Psoas muscle (tissue), 7 donors: ENCODE measurements at regions not wholly inside any gene's neighbourhood (a gene's known extent, or its start where the extent isn't known, plus 50 kb on each side); places are given as distances from the start of the nearest gene placed in this dataset.

Experiments
- ATAC-seq, 4 donors: fragments of 200-7000 bp; cut with Tn5 transposase; one replicate each; pipeline ENCODE4 v1.9.1; 2020; ENCODE audit warnings: moderate library complexity in 3 of 4, mild to moderate bottlenecking in 2 of 4
- DNase-seq, 2 donors: peaks; one replicate each; pipeline ENCODE4 v3.0.0-alpha.2; 2020
- H3K27ac ChIP-seq: fragments of 200-600 bp; one replicate; pipeline ENCODE4 v1.8.0; 2022
- H3K27me3 ChIP-seq, 3 donors: fragments of 200-600 bp in 1 of 3; one replicate each; pipeline versions ENCODE4 v1.6.1 to v1.8.0; 2013 to 2022; ENCODE audit warnings: low read length in 2 of 3, mild to moderate bottlenecking in 2 of 3, moderate library complexity in 1 of 3; ENCODE audit not compliant: insufficient read depth in 3 of 3
- H3K36me3 ChIP-seq, 2 donors: fragments of 200-600 bp in 1 of 2; one replicate each; pipeline versions ENCODE4 v1.6.1 to v1.8.0; 2013 to 2022; ENCODE audit warnings: low read depth in 1 of 2, mild to moderate bottlenecking in 1 of 2, moderate library complexity in 1 of 2; ENCODE audit not compliant: insufficient read depth in 1 of 2
- H3K4me1 ChIP-seq: fragments of 200-600 bp; one replicate; pipeline ENCODE4 v1.8.0; 2022
- H3K4me3 ChIP-seq: fragments of 200-600 bp; one replicate; pipeline ENCODE4 v1.8.0; 2022; ENCODE audit warnings: mild to moderate bottlenecking
- H3K9me3 ChIP-seq: fragments of 200-600 bp; one replicate; pipeline ENCODE4 v1.8.0; 2022
- WGBS, 3 donors: extraction: QIAGEN DNeasy Blood & Tissue Kit; methylation state at CpG; one replicate each; pipeline versions ENCODE4 v1.1.6 to v1.1.7; 2013; 5-methylcytosine and 5-hydroxymethylcytosine counted together
- intact Hi-C, 2 donors: fragments of 100-400 bp; cut with DNase I; formaldehyde crosslinking; loops; one replicate each; pipeline versions ENCODE4 v1.11.0 to v1.14.2; 2022
- TF ChIP-seq, protein P1 (sequence below): fragments of 200-600 bp; IDR thresholded peaks from one replicate; pipeline ENCODE4 v1.8.0; 2022; ENCODE audit warnings: antibody characterized with exemption
- donor health status: healthy with polysubstance abuse.
- donor health status: DM: no; HTN: no; CAD: no; lungs with moderate emphysema.
- donor health status: Bipolar disorder and iron deficiency.
- donor health status: healthy.
- donor health status: DM: yes; HTN: yes; CAD: no.
- donor health status: DM: no; HTN: no; CAD: no.
- donor health status: DM: yes; HTN: yes; CAD: no.

DNA sequence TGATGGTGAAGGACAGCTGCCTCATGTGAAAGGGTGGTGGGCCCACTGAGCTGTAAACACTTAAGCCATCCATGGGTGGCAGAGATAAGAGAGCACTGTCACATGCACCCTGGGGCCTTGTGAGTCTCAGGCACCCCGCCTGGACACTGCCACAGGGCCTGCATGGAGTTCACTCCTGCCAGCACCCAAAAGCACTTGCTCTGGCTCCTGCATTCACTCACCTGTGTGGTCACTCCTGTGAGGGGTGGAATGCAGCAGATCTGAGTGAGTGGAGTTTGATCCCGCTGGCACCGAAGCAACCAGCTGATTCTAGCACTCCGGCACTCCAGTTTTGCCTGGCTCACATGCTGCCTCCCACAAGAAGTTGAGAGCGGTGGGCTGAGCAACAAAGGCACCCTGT, 1142.1 kb upstream of the PRMT6 start:
- ATAC-seq (no peak), DNase-seq (no peak)
- no peaks in the 10 kb centered on the region for H3K9me3 ChIP-seq
- H3K4me3 ChIP-seq, result no peak overlapping the region
- H3K27me3 ChIP-seq, result no peaks in the 10 kb centered on the region
- no peak overlapping the region for H3K27ac ChIP-seq
- intact Hi-C loops, result no loop called here
- WGBS, 3 donors, result 80 to 82% (median 81%) methylated on average over 5 of the region's 5 CpGs
- no peaks in the 10 kb centered on the region for H3K4me1 ChIP-seq
- H3K36me3 ChIP-seq, result no peaks in the 10 kb centered on the region
- TF ChIP-seq, protein P1, sequence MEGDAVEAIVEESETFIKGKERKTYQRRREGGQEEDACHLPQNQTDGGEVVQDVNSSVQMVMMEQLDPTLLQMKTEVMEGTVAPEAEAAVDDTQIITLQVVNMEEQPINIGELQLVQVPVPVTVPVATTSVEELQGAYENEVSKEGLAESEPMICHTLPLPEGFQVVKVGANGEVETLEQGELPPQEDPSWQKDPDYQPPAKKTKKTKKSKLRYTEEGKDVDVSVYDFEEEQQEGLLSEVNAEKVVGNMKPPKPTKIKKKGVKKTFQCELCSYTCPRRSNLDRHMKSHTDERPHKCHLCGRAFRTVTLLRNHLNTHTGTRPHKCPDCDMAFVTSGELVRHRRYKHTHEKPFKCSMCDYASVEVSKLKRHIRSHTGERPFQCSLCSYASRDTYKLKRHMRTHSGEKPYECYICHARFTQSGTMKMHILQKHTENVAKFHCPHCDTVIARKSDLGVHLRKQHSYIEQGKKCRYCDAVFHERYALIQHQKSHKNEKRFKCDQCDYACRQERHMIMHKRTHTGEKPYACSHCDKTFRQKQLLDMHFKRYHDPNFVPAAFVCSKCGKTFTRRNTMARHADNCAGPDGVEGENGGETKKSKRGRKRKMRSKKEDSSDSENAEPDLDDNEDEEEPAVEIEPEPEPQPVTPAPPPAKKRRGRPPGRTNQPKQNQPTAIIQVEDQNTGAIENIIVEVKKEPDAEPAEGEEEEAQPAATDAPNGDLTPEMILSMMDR, result no peak

GRCh38 chr1:105934806-105935205, 1121.7 kb upstream of the PRMT6 start:
- DNase-seq (no peak), ATAC-seq (no peak)
- TF ChIP-seq, protein P1, result no peak
- Histone ChIP-seq H3K27ac (no peak overlapping the region), H3K27me3 (no peaks in the 10 kb centered on the region), H3K9me3 (no peaks in the 10 kb centered on the region), H3K4me1 (no peaks in the 10 kb centered on the region), H3K36me3 (no peaks in the 10 kb centered on the region), H3K4me3 (no peak overlapping the region)
- 22 to 31% (median 23%) methylated on average over 1 of the region's 1 CpG for WGBS, 3 donors
- intact Hi-C loops, result no loop called here

DNA sequence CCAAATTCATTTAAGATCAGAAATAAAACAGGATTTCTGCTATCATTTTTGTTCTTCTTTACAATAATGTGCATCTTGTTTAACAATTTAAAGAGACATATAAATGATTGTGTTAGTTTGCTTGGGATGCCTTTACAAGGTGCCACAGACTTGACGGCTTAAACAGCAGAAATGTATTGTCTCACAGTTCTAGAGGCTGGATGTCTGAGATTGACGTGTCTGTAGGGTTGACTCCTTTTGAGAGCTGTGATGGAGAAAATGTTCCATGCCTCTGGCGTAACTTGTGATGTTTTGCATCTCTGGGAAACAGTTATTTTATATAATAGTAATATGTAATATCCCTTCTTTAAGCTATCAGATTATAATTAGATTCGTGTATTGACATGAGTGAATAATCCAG, 1091.6 kb upstream of the PRMT6 start:
- no peak for ATAC-seq
- 81 to 83% (median 82%) methylated on average over 4 of the region's 4 CpGs for WGBS, 3 donors
- no peak overlapping the region for H3K27ac ChIP-seq
- no peaks in the 10 kb centered on the region for H3K27me3 ChIP-seq
- TF ChIP-seq, protein P1, result no peak
- H3K9me3 ChIP-seq, result no peaks in the 10 kb centered on the region
- no peak overlapping the region for H3K4me3 ChIP-seq
- intact Hi-C loops, result no loop called here
- no peaks in the 10 kb centered on the region for H3K36me3 ChIP-seq
- no peak for DNase-seq
- H3K4me1 ChIP-seq, result no peaks in the 10 kb centered on the region

DNA sequence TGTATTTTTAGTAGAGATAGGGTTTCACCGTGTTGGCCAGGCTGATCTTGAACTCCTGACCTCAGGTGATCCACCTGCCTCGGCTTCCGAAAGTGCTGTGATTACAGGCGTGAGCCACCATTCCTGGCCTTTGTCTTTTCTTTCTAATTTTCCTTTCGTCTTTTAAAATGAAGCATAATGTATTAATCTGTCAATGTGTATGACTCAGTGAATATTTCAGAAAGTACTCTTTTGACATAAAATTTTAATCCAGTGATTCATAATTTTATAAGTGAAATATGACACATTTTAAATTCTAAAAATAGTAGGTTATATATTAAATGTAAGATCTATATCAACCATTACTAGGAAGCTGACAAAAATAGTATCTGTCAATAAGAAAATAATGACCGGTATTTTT, 1059.0 kb upstream of the PRMT6 start:
- 84 to 89% (median 88%) methylated on average over 6 of the region's 6 CpGs for WGBS, 3 donors
- TF ChIP-seq, protein P1, result no peak
- Histone ChIP-seq H3K27ac (no peak overlapping the region), H3K9me3 (no peaks in the 10 kb centered on the region), H3K4me3 (no peak overlapping the region), H3K36me3 (no peaks in the 10 kb centered on the region), H3K4me1 (no peaks in the 10 kb centered on the region), H3K27me3 (no peaks in the 10 kb centered on the region)
- DNase-seq, result no peak
- no peak for ATAC-seq
- intact Hi-C loops, result no loop called here

GRCh38 chr1:106022312-106022902, 1034.1 kb upstream of the PRMT6 start:
- H3K4me1 ChIP-seq, result no peaks in the 10 kb centered on the region
- H3K36me3 ChIP-seq, result no peaks in the 10 kb centered on the region
- no peak overlapping the region for H3K4me3 ChIP-seq
- intact Hi-C loops, result no loop called here
- no peak for ATAC-seq
- DNase-seq, result no peak
- 19 to 23% (median 21%) methylated on average over 2 of the region's 2 CpGs for WGBS, 3 donors
- no peak overlapping the region for H3K27ac ChIP-seq
- H3K9me3 ChIP-seq, result no peaks in the 10 kb centered on the region
- TF ChIP-seq, protein P1, result no peak
- H3K27me3 ChIP-seq, result no peaks in the 10 kb centered on the region
